AG04449 (cell line): ENCODE measurements at regions not wholly inside any gene's neighbourhood (a gene's known extent, or its start where the extent isn't known, plus 50 kb on each side); places are given as distances from the start of the nearest gene placed in this dataset.
"Not testable (repeated sequence)": the region's sequence is repeated elsewhere in the genome, so short reads cannot be mapped to it uniquely, and the experiment has no call there.

ENCODE experiments used
- CTCF ChIA-PET: fragments of 350-600 bp; formaldehyde crosslinking; extraction: SDS; loops from one replicate; lab custom pipeline; 2021; ENCODE audit warnings: antibody characterized with exemption; lab: Yijun Ruan, JAX
- POLR2A ChIA-PET: fragments of 400-600, 350-600 bp; formaldehyde crosslinking; extraction: SDS; loops from one replicate; lab custom pipeline; 2020; ENCODE audit warnings: antibody characterized with exemption, inconsistent platforms; lab: Yijun Ruan, JAX
- DNase-seq: peaks from one replicate; pipeline ENCODE4 v3.0.0-alpha.2; 2010; ENCODE audit warnings: low read depth, low spot score
- H3K4me3 ChIP-seq: 2 replicates; pipeline ENCODE4 v1.5.1; 2011; ENCODE audit warnings: low read depth, mild to moderate bottlenecking, control low read depth, low read length
- TF ChIP-seq, protein P1 (sequence below): IDR thresholded peaks from one replicate; pipeline ENCODE4 v1.5.1; 2011; ENCODE audit warnings: mild to moderate bottlenecking, moderate library complexity, low read length, control low read depth, inconsistent platforms; ENCODE audit not compliant: insufficient read depth; ENCODE audit errors: missing control alignments

GRCh38 chr9:84513979-84514378, 155.6 kb upstream of the NTRK2 start:
- no peak for DNase-seq
- ChIA-PET POLR2A (no interaction called here), CTCF (no interaction called here)
- no peak overlapping the region for H3K4me3 ChIP-seq
- TF ChIP-seq, protein P1, sequence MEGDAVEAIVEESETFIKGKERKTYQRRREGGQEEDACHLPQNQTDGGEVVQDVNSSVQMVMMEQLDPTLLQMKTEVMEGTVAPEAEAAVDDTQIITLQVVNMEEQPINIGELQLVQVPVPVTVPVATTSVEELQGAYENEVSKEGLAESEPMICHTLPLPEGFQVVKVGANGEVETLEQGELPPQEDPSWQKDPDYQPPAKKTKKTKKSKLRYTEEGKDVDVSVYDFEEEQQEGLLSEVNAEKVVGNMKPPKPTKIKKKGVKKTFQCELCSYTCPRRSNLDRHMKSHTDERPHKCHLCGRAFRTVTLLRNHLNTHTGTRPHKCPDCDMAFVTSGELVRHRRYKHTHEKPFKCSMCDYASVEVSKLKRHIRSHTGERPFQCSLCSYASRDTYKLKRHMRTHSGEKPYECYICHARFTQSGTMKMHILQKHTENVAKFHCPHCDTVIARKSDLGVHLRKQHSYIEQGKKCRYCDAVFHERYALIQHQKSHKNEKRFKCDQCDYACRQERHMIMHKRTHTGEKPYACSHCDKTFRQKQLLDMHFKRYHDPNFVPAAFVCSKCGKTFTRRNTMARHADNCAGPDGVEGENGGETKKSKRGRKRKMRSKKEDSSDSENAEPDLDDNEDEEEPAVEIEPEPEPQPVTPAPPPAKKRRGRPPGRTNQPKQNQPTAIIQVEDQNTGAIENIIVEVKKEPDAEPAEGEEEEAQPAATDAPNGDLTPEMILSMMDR, result no peak

GRCh38 chr9:84514421-84514820, 155.1 kb upstream of the NTRK2 start:
- POLR2A ChIA-PET, result no interaction called here
- no peak for DNase-seq
- CTCF ChIA-PET, result no interaction called here
- no peak overlapping the region for H3K4me3 ChIP-seq
- TF ChIP-seq, protein P1, result no peak

DNA sequence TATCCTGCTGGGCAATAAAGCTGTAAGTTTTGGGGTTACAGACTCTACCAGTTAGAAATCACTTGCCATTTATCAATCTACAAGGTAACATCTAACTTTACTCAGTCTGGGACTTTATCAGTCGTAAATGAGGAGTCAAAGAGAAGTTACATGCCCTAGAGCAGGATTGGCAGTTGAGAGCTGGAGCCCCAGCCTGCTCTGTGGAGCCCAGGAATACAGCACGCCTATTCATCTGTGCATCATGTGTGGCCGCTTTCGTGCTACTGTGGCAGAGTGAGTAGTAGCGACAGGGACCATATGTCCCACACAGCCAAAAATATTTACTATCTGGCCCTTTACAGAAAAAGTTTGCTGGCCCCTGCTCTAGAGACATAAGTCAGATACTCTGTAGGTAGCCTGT, 152.5 kb upstream of the NTRK2 start:
- TF ChIP-seq, protein P1, result no peak
- no peak for DNase-seq
- CTCF ChIA-PET, result no interaction called here
- POLR2A ChIA-PET, result no interaction called here
- no peak overlapping the region for H3K4me3 ChIP-seq

DNA sequence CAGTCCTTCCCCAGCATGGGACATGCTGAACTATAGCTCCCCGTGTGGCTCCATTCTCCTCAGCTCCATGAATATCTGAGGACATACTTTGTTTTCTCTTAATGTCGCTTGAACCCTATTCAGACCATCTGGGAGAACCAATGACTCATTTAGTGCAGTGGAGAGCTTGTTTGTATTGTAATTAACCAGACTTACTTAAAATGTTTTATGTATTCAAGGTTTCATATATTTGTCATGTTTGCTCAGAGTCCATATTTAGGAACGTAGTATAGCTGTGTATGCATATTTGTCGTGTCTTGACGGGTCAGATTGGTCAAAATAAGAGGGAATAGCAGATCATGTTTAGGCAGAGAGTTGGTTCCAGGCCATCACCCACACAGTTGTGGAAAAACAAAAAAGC, 150.1 kb upstream of the NTRK2 start:
- TF ChIP-seq, protein P1, result no peak
- DNase-seq, result no peak
- CTCF ChIA-PET, result no interaction called here
- POLR2A ChIA-PET, result no interaction called here
- H3K4me3 ChIP-seq, result no peak overlapping the region

- POLR2A ChIA-PET, result no interaction called here
- TF ChIP-seq, protein P1, result no peak
- CTCF ChIA-PET, result no interaction called here
- DNase-seq, result no peak
- no peak overlapping the region for H3K4me3 ChIP-seq
Measured at GRCh38 chr9:84521208-84521607, 148.3 kb upstream of the NTRK2 start.

- DNase-seq, CTCF ChIA-PET, POLR2A ChIA-PET, H3K4me3 ChIP-seq: not testable (repeated sequence)
Measured at GRCh38 chr9:84526211-84526610, 143.3 kb upstream of the NTRK2 start.

DNA sequence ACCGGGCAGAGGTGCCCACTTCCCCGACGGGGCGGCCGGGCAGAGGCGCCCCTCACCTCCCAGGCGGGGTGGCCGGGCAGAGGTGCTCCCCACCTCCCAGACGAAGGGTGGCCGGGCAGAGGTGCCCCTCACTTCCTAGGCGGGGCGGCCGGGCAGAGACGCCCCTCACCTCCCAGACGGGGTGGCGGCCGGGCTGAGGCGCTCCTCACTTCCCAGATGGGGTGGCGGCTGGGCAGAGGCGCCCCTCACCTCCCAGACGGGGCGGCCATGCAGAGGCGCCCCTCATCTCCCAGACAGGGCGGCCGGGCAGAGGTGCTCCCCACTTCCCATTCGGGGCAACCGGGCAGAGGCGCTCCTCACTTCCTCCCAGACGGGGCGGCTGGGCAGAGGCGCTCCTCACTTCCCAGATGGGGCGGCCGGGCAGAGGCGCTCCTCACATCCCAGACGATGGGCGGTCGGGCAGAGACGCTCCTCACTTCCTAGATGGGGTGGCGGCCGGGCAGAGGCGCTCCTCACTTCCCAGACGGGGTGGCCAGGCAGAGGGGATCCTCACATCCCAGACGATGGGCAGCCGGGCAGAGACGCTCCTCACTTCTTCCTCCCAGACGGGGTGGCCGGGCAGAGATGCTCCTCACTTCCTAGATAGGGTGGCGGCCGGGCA, 142.3 kb upstream of the NTRK2 start:
- DNase-seq, CTCF ChIA-PET, POLR2A ChIA-PET, H3K4me3 ChIP-seq: not testable (repeated sequence)

DNA sequence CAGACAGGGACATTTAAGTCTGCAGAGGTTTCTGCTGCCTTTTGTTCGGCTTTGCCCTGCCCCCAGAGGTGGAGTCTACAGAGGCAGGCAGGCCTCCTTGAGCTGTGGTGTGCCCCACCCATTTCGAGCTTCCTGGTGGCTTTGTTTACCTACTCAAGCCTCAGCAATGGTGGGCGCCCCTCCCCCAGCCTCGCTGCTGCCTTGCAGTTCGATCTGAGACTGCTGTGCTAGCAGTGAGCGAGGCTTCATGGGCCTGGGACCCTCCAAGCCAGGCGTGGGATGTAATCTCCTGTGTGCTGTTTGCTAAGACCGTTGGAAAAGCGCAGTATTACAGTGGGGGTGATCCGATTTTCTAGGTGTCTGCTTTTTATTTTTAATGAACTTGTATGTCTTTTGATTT, 133.6 kb upstream of the NTRK2 start:
- POLR2A ChIA-PET, DNase-seq, CTCF ChIA-PET, H3K4me3 ChIP-seq: not testable (repeated sequence)
